ENCODE measurements at regions not wholly inside any gene's neighbourhood (a gene's known extent, or its start where the extent isn't known, plus 50 kb on each side); places are given as distances from the start of the nearest gene placed in this dataset.

DNA sequence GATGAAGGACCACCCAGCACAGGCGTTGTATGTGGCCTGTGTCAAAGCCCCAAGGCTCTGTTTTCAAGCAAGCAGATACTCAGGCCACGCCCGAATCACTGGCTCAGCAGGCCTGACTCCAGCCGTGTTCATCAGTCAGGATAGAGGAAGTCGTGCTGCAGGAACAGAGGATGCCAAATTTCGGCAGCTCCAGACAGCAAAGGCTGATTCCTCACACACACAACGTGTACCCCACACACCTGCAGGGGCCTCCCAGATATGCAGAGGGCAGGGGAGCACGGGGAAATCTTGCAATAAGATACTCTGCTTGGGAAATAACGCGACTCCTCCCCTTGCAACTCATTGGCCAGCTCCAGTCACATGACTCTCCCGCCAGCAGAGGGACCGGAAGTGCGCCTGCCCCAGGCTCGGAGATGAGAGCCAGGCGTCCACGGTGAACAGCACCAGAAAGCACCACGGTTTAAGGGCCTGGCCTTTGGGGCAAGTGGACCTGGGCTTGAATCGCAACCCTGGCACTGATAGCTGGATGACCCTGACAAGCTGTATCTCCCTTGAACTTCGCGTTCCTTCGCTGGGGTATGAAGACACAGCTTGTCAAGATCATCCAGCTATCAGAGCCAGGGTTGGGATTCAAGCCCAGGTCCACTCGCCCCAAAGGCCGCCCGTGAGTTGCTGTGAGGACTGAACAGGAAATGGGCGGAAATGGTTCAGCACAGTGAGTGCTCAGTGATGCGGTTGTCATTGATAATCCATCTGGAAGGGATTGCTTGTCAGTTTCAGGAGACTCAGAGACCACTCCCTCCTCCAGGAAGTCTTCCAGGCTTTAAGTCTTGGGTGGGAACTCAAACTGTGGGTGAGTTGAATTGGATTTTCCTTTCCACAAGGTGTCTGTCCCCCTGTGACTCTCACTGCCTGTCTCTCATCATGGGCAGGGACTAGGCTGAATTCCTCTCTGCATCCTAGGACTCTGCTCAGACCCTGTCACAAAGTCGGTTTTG is 88.5 kb downstream of the MYEOV start:
- DNase-seq (ENCODE audit: low read depth, low spot score) (peak; percentile 70), ATAC-seq (peak; percentile 87)
- Histone ChIP-seq H3K9me3 (ENCODE audit: control insufficient read depth in 1 of 2, insufficient read depth in 1 of 2, low read depth in 1 of 2, low read length in 2 of 2) (peaks cover 0 to 3% of the 10 kb centered on the region in 2 experiments; a peak in 1 of 4 replicates), H3K4me2 (ENCODE audit: low read length) (peak overlapping the region; percentile 94), H3K27ac (ENCODE audit: low read depth, low read length) (peak overlapping the region; percentile 49), H2AFZ (ENCODE audit: low read depth, low read length, poor library complexity, severe bottlenecking) (peak overlapping the region; percentile 74), H3K27me3 (ENCODE audit: insufficient read depth, low read length) (no peaks in the 10 kb centered on the region), H3K9me2 (ENCODE audit: insufficient read depth) (no peaks in the 10 kb centered on the region), H3K36me3 (ENCODE audit: control insufficient read depth in 1 of 2, insufficient read depth in 2 of 2, low read length in 2 of 2) (no peaks in the 10 kb centered on the region), H3K79me2 (ENCODE audit: insufficient read depth, low read length) (no peaks in the 10 kb centered on the region), H4K20me1 (ENCODE audit: insufficient read depth) (no peaks in the 10 kb centered on the region), H3K4me3 (replicated peaks in 1 of 2; ENCODE audit: low read depth in 1 of 2, low read length in 2 of 2) (peak overlapping the region; percentile 61 to 67), H3K9ac (ENCODE audit: low read length) (peak overlapping the region; percentile 70), H3K4me1 (ENCODE audit: control insufficient read depth in 1 of 2, insufficient read depth in 2 of 2, low read length in 2 of 2) (peaks cover 0 to 58% of the 10 kb centered on the region in 2 experiments; a peak in 3 of 4 replicates)
- ChIA-PET POLR2A (interaction anchor here (0.9 to 1.4 kb wide), 2 partner anchors 15 to 19 kb away, joined by 3 to 4 read pairs; no protein-coding TSS in a partner anchor), CTCF (no interaction called here), RAD21 (ENCODE audit: low non-redundant PET in 1 of 2, low total read pairs in 2 of 2, uncharacterized antibody in 2 of 2, unreplicated experiment in 2 of 2) (no interaction called here)
- BruUV-seq (replicated peaks): no TSS peak
- intact Hi-C loops (cut with micrococcal nuclease): loop anchor here (5.0 kb wide), 1 partner anchor 255 kb away; no protein-coding TSS in a partner anchor
- TF ChIP-seq, protein P1, sequence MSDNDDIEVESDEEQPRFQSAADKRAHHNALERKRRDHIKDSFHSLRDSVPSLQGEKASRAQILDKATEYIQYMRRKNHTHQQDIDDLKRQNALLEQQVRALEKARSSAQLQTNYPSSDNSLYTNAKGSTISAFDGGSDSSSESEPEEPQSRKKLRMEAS (IDR thresholded peaks at IDR 0.05): peak; percentile 59; the same call in 1 of the 2 replicates
- TF ChIP-seq, protein P2, sequence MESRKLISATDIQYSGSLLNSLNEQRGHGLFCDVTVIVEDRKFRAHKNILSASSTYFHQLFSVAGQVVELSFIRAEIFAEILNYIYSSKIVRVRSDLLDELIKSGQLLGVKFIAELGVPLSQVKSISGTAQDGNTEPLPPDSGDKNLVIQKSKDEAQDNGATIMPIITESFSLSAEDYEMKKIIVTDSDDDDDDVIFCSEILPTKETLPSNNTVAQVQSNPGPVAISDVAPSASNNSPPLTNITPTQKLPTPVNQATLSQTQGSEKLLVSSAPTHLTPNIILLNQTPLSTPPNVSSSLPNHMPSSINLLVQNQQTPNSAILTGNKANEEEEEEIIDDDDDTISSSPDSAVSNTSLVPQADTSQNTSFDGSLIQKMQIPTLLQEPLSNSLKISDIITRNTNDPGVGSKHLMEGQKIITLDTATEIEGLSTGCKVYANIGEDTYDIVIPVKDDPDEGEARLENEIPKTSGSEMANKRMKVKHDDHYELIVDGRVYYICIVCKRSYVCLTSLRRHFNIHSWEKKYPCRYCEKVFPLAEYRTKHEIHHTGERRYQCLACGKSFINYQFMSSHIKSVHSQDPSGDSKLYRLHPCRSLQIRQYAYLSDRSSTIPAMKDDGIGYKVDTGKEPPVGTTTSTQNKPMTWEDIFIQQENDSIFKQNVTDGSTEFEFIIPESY (IDR thresholded peaks at IDR 0.05; ENCODE audit: extremely low read depth, insufficient replicate concordance, low read length): no peak
- TF ChIP-seq SRF (IDR thresholded peaks at IDR 0.05; ENCODE audit: low read depth) (no peak), ZFX (IDR thresholded peaks at IDR 0.05) (peak; percentile 56; the same call in 1 of the 2 replicates), TCF7L2 (IDR thresholded peaks at IDR 0.05; ENCODE audit: borderline replicate concordance, extremely low read depth, insufficient read depth, insufficient read length) (no peak), ZNF274 (IDR thresholded peaks at IDR 0.05; ENCODE audit: low read depth, low read length) (no peak), ELF1 (IDR thresholded peaks at IDR 0.05; ENCODE audit: borderline replicate concordance, low read depth) (no peak; the same call in 1 of the 2 replicates), JUND (IDR thresholded peaks at IDR 0.05) (no peak), EZH2 (IDR thresholded peaks at IDR 0.05) (no peak), FOSL1 (IDR thresholded peaks at IDR 0.05; ENCODE audit: low read depth) (no peak), POLR2AphosphoS5 (IDR thresholded peaks at IDR 0.05; ENCODE audit: low read depth, low read length) (peak; percentile 92), SP1 (IDR thresholded peaks at IDR 0.05; ENCODE audit: low read depth) (peak; percentile 77), POLR2A (IDR thresholded peaks at IDR 0.05; ENCODE audit: borderline replicate concordance, extremely low read depth, insufficient read depth, insufficient read length) (peak; percentile 78), EGR1 (IDR thresholded peaks at IDR 0.05; ENCODE audit: low read depth) (no peak), SIN3A (IDR thresholded peaks at IDR 0.05; ENCODE audit: low read depth) (no peak), RAD21 (IDR thresholded peaks at IDR 0.05; ENCODE audit: low read depth) (no peak), CBX3 (IDR thresholded peaks at IDR 0.05; ENCODE audit: low read depth) (0 out of 2 replicates have a peak, but pooled peaks have one; percentile 18)
- TF ChIP-seq, protein P3, sequence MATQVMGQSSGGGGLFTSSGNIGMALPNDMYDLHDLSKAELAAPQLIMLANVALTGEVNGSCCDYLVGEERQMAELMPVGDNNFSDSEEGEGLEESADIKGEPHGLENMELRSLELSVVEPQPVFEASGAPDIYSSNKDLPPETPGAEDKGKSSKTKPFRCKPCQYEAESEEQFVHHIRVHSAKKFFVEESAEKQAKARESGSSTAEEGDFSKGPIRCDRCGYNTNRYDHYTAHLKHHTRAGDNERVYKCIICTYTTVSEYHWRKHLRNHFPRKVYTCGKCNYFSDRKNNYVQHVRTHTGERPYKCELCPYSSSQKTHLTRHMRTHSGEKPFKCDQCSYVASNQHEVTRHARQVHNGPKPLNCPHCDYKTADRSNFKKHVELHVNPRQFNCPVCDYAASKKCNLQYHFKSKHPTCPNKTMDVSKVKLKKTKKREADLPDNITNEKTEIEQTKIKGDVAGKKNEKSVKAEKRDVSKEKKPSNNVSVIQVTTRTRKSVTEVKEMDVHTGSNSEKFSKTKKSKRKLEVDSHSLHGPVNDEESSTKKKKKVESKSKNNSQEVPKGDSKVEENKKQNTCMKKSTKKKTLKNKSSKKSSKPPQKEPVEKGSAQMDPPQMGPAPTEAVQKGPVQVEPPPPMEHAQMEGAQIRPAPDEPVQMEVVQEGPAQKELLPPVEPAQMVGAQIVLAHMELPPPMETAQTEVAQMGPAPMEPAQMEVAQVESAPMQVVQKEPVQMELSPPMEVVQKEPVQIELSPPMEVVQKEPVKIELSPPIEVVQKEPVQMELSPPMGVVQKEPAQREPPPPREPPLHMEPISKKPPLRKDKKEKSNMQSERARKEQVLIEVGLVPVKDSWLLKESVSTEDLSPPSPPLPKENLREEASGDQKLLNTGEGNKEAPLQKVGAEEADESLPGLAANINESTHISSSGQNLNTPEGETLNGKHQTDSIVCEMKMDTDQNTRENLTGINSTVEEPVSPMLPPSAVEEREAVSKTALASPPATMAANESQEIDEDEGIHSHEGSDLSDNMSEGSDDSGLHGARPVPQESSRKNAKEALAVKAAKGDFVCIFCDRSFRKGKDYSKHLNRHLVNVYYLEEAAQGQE (IDR thresholded peaks at IDR 0.05; ENCODE audit: low read depth): no peak
- TF ChIP-seq, protein P4, sequence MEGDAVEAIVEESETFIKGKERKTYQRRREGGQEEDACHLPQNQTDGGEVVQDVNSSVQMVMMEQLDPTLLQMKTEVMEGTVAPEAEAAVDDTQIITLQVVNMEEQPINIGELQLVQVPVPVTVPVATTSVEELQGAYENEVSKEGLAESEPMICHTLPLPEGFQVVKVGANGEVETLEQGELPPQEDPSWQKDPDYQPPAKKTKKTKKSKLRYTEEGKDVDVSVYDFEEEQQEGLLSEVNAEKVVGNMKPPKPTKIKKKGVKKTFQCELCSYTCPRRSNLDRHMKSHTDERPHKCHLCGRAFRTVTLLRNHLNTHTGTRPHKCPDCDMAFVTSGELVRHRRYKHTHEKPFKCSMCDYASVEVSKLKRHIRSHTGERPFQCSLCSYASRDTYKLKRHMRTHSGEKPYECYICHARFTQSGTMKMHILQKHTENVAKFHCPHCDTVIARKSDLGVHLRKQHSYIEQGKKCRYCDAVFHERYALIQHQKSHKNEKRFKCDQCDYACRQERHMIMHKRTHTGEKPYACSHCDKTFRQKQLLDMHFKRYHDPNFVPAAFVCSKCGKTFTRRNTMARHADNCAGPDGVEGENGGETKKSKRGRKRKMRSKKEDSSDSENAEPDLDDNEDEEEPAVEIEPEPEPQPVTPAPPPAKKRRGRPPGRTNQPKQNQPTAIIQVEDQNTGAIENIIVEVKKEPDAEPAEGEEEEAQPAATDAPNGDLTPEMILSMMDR (IDR thresholded peaks at IDR 0.05 in 2 of 3, conservative IDR thresholded peaks at IDR 0.05 in 1 of 3; ENCODE audit: borderline replicate concordance in 1 of 3, insufficient read depth in 1 of 3, low read depth in 2 of 3, low read length in 2 of 3): no peak
